ENCODE measurements at regions not wholly inside any gene's neighbourhood (a gene's known extent, or its start where the extent isn't known, plus 50 kb on each side); places are given as distances from the start of the nearest gene placed in this dataset.

- peaks cover 15% of the 10 kb centered on the region for H3K9me3 Mint-ChIP-seq
- TF ChIP-seq, protein P1, sequence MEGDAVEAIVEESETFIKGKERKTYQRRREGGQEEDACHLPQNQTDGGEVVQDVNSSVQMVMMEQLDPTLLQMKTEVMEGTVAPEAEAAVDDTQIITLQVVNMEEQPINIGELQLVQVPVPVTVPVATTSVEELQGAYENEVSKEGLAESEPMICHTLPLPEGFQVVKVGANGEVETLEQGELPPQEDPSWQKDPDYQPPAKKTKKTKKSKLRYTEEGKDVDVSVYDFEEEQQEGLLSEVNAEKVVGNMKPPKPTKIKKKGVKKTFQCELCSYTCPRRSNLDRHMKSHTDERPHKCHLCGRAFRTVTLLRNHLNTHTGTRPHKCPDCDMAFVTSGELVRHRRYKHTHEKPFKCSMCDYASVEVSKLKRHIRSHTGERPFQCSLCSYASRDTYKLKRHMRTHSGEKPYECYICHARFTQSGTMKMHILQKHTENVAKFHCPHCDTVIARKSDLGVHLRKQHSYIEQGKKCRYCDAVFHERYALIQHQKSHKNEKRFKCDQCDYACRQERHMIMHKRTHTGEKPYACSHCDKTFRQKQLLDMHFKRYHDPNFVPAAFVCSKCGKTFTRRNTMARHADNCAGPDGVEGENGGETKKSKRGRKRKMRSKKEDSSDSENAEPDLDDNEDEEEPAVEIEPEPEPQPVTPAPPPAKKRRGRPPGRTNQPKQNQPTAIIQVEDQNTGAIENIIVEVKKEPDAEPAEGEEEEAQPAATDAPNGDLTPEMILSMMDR (conservative IDR thresholded peaks at IDR 0.05) = no peak
- peaks cover 7% of the 10 kb centered on the region for H3K4me1 Mint-ChIP-seq
- DNase-seq (ENCODE audit: low read depth, low spot score) = no peak
- H3K27ac Mint-ChIP-seq (ENCODE audit: unreplicated experiment) = peak overlapping the region; percentile 64
- no peaks in the 10 kb centered on the region for H3K27me3 Mint-ChIP-seq (ENCODE audit: low read depth)
- no peak overlapping the region for H3K4me3 Mint-ChIP-seq
- peaks cover 25% of the 10 kb centered on the region for H3K36me3 Mint-ChIP-seq (ENCODE audit: low read depth)
Observed at GRCh38 chr4:154010371-154010770, 221.5 kb upstream of the SFRP2 start.

DNA sequence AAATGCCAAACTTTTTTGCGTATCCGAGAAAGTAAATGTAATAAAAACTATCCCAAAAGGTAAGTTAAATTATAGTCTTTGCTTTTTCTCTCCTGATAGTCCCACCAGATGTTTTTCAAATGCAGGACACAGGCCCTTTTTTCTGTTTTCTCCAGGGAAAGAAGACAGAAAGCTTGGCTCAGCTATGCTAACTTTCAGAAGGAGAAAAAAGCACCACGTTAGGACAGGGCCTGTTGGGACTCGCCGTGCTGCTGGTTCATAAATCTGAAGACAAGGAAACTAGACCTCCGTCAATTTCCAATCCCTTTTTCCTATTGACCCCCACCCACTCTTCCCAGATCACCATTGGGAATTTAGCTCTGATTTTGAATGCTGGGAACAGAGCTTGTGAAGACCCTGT lies 220.9 kb upstream of the SFRP2 start:
- H3K27me3 Mint-ChIP-seq (ENCODE audit: low read depth) = no peaks in the 10 kb centered on the region
- H3K27ac Mint-ChIP-seq (ENCODE audit: unreplicated experiment) = no peak overlapping the region
- H3K9me3 Mint-ChIP-seq = peaks cover 15% of the 10 kb centered on the region
- no peak overlapping the region for H3K4me3 Mint-ChIP-seq
- DNase-seq (ENCODE audit: low read depth, low spot score) = no peak
- TF ChIP-seq, protein P1 (conservative IDR thresholded peaks at IDR 0.05) = no peak
- H3K4me1 Mint-ChIP-seq = peaks cover 8% of the 10 kb centered on the region
- H3K36me3 Mint-ChIP-seq (ENCODE audit: low read depth) = peaks cover 25% of the 10 kb centered on the region

DNA sequence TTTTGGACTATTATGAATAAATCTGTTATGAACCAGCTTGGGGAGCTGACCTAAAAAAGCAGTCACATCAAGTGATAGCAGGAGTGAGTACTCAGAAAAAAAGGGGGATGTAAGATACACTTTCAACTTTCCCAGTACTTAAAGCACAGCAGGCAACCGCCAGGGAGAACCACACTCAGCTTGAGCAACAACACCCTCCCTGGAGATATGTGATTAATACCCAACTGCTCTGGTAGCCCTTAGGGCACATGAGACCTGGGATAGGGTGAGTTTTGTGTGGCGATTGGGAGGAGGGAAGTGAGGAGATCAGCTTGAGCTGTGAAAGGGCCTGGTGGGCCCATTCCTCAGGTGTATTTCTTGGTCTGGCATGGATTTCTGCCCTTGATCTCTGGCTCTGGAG lies 220.3 kb upstream of the SFRP2 start:
- Mint-ChIP-seq H3K27ac (ENCODE audit: unreplicated experiment) (no peak overlapping the region), H3K4me1 (peaks cover 4% of the 10 kb centered on the region), H3K27me3 (ENCODE audit: low read depth) (no peaks in the 10 kb centered on the region), H3K9me3 (peaks cover 15% of the 10 kb centered on the region), H3K4me3 (no peak overlapping the region), H3K36me3 (ENCODE audit: low read depth) (peaks cover 25% of the 10 kb centered on the region)
- no peak for DNase-seq (ENCODE audit: low read depth, low spot score)
- TF ChIP-seq, protein P1 (conservative IDR thresholded peaks at IDR 0.05) = no peak

GRCh38 chr4:154005171-154005520 lies 216.3 kb upstream of the SFRP2 start:
- Mint-ChIP-seq H3K4me3 (no peak overlapping the region), H3K27me3 (ENCODE audit: low read depth) (no peaks in the 10 kb centered on the region), H3K4me1 (peaks cover 4% of the 10 kb centered on the region), H3K27ac (ENCODE audit: unreplicated experiment) (no peak overlapping the region), H3K9me3 (peaks cover 9% of the 10 kb centered on the region), H3K36me3 (ENCODE audit: low read depth) (peaks cover 15% of the 10 kb centered on the region)
- no peak for DNase-seq (ENCODE audit: low read depth, low spot score)
- TF ChIP-seq, protein P1 (conservative IDR thresholded peaks at IDR 0.05) = no peak

DNA sequence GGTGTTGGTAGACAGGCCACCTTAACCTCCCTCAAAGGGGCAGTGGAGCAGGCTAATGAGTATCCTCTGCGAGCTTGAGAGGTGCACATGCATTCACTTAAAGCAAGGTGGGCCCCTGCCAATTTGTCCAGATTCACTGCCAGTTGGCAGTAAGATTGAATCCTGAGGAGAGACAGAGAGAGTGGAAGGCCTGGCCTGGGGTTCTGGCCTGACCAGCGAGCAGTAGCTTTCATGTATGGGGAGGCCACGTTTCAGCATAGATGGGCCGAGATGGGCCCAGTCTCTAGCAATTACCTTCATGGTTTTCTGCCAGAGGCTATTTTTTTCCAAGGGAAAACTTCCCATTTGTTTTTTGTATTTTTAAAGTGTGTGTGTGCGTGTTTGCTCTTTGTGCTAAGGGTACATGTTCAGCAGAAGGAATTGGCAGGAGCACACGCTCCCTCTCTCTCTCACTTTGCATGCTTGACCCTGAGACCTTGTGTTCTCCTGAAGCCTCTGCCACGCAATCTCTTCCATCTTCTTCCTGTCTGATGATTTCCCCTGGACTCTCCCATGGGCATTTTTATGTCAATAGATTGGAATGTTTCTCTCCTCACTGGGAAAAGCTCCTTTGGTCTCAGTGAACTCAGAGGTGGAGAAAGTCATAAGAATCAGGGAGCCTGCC lies 215.8 kb upstream of the SFRP2 start:
- Mint-ChIP-seq H3K4me3 (no peak overlapping the region), H3K36me3 (ENCODE audit: low read depth) (peaks cover 17% of the 10 kb centered on the region), H3K4me1 (peaks cover 4% of the 10 kb centered on the region), H3K27ac (ENCODE audit: unreplicated experiment) (peak overlapping the region; percentile 77), H3K9me3 (peaks cover 9% of the 10 kb centered on the region), H3K27me3 (ENCODE audit: low read depth) (no peaks in the 10 kb centered on the region)
- no peak for DNase-seq (ENCODE audit: low read depth, low spot score)
- TF ChIP-seq, protein P1 (conservative IDR thresholded peaks at IDR 0.05) = no peak
